ENCODE measurements at regions not wholly inside any gene's neighbourhood (a gene's known extent, or its start where the extent isn't known, plus 50 kb on each side); places are given as distances from the start of the nearest gene placed in this dataset.

GRCh38 chr4:38500433-38500832 is 163.6 kb upstream of the KLF3 start:
- no peaks in the 10 kb centered on the region for H3K4me1 ChIP-seq (ENCODE audit: insufficient read depth, insufficient read length)
- no peaks in the 10 kb centered on the region for H3K36me3 ChIP-seq (ENCODE audit: insufficient read depth, insufficient read length, low read length)
- H3K9ac ChIP-seq (ENCODE audit: insufficient read length, low read depth): no peak overlapping the region
- TF ChIP-seq SUZ12 (IDR thresholded peaks at IDR 0.05; ENCODE audit: extremely low read depth, insufficient read depth, insufficient read length) (no peak), YY1 (IDR thresholded peaks at IDR 0.05; ENCODE audit: insufficient read depth, insufficient read length) (no peak), ZNF274 (IDR thresholded peaks at IDR 0.05; ENCODE audit: low read depth, low read length) (no peak)
- no peak overlapping the region for H3K4me3 ChIP-seq (ENCODE audit: insufficient read length, low read depth)
- H3K9me3 ChIP-seq (ENCODE audit: insufficient read depth, low read length): no peaks in the 10 kb centered on the region
- no peaks in the 10 kb centered on the region for H3K27me3 ChIP-seq (ENCODE audit: insufficient read depth, insufficient read length)
- DNase-seq (ENCODE audit: low read depth, low spot score): no peak

- H3K27me3 ChIP-seq (ENCODE audit: insufficient read depth, insufficient read length): no peaks in the 10 kb centered on the region
- H3K4me1 ChIP-seq (ENCODE audit: insufficient read depth, insufficient read length): no peaks in the 10 kb centered on the region
- no peak overlapping the region for H3K4me3 ChIP-seq (ENCODE audit: insufficient read length, low read depth)
- H3K36me3 ChIP-seq (ENCODE audit: insufficient read depth, insufficient read length, low read length): no peaks in the 10 kb centered on the region
- H3K9me3 ChIP-seq (ENCODE audit: insufficient read depth, low read length): no peaks in the 10 kb centered on the region; the same call in 1 of the 2 replicates
- H3K9ac ChIP-seq (ENCODE audit: insufficient read length, low read depth): no peak overlapping the region
- no peak for DNase-seq (ENCODE audit: low read depth, low spot score)
- TF ChIP-seq ZNF274 (IDR thresholded peaks at IDR 0.05; ENCODE audit: low read depth, low read length): no peak
- TF ChIP-seq YY1 (IDR thresholded peaks at IDR 0.05; ENCODE audit: insufficient read depth, insufficient read length): no peak
- TF ChIP-seq SUZ12 (IDR thresholded peaks at IDR 0.05; ENCODE audit: extremely low read depth, insufficient read depth, insufficient read length): no peak
These were observed 162.3 kb upstream of the KLF3 start for GRCh38 chr4:38501698-38502097.

- Histone ChIP-seq H3K36me3 (ENCODE audit: insufficient read depth, insufficient read length, low read length) (no peaks in the 10 kb centered on the region), H3K4me1 (ENCODE audit: insufficient read depth, insufficient read length) (no peaks in the 10 kb centered on the region), H3K9ac (ENCODE audit: insufficient read length, low read depth) (no peak overlapping the region), H3K27me3 (ENCODE audit: insufficient read depth, insufficient read length) (no peaks in the 10 kb centered on the region), H3K4me3 (ENCODE audit: insufficient read length, low read depth) (no peak overlapping the region), H3K9me3 (ENCODE audit: insufficient read depth, low read length) (no peaks in the 10 kb centered on the region; the same call in 1 of the 2 replicates)
- TF ChIP-seq SUZ12 (IDR thresholded peaks at IDR 0.05; ENCODE audit: extremely low read depth, insufficient read depth, insufficient read length): no peak
- TF ChIP-seq YY1 (IDR thresholded peaks at IDR 0.05; ENCODE audit: insufficient read depth, insufficient read length): no peak
- TF ChIP-seq ZNF274 (IDR thresholded peaks at IDR 0.05; ENCODE audit: low read depth, low read length): no peak
- DNase-seq (ENCODE audit: low read depth, low spot score): no peak
These were observed 160.2 kb upstream of the KLF3 start for GRCh38 chr4:38503689-38504395.

GRCh38 chr4:38504396-38504715 is 159.6 kb upstream of the KLF3 start:
- Histone ChIP-seq H3K9ac (ENCODE audit: insufficient read length, low read depth) (no peak overlapping the region), H3K36me3 (ENCODE audit: insufficient read depth, insufficient read length, low read length) (no peaks in the 10 kb centered on the region), H3K9me3 (ENCODE audit: insufficient read depth, low read length) (no peaks in the 10 kb centered on the region; the same call in 1 of the 2 replicates), H3K4me1 (ENCODE audit: insufficient read depth, insufficient read length) (no peaks in the 10 kb centered on the region), H3K27me3 (ENCODE audit: insufficient read depth, insufficient read length) (no peaks in the 10 kb centered on the region), H3K4me3 (ENCODE audit: insufficient read length, low read depth) (no peak overlapping the region)
- DNase-seq (ENCODE audit: low read depth, low spot score): no peak
- no peak for TF ChIP-seq ZNF274 (IDR thresholded peaks at IDR 0.05; ENCODE audit: low read depth, low read length)
- TF ChIP-seq SUZ12 (IDR thresholded peaks at IDR 0.05; ENCODE audit: extremely low read depth, insufficient read depth, insufficient read length): no peak
- no peak for TF ChIP-seq YY1 (IDR thresholded peaks at IDR 0.05; ENCODE audit: insufficient read depth, insufficient read length)

- H3K27me3 ChIP-seq (ENCODE audit: insufficient read depth, insufficient read length): no peaks in the 10 kb centered on the region
- H3K4me1 ChIP-seq (ENCODE audit: insufficient read depth, insufficient read length): no peaks in the 10 kb centered on the region
- H3K4me3 ChIP-seq (ENCODE audit: insufficient read length, low read depth): no peak overlapping the region
- no peak overlapping the region for H3K9ac ChIP-seq (ENCODE audit: insufficient read length, low read depth)
- H3K36me3 ChIP-seq (ENCODE audit: insufficient read depth, insufficient read length, low read length): no peaks in the 10 kb centered on the region
- no peak for DNase-seq (ENCODE audit: low read depth, low spot score)
- H3K9me3 ChIP-seq (ENCODE audit: insufficient read depth, low read length): no peaks in the 10 kb centered on the region; the same call in 1 of the 2 replicates
- TF ChIP-seq SUZ12 (IDR thresholded peaks at IDR 0.05; ENCODE audit: extremely low read depth, insufficient read depth, insufficient read length) (no peak), YY1 (IDR thresholded peaks at IDR 0.05; ENCODE audit: insufficient read depth, insufficient read length) (no peak), ZNF274 (IDR thresholded peaks at IDR 0.05; ENCODE audit: low read depth, low read length) (no peak)
These were observed 154.4 kb upstream of the KLF3 start for GRCh38 chr4:38509551-38509950.

- TF ChIP-seq SUZ12 (IDR thresholded peaks at IDR 0.05; ENCODE audit: extremely low read depth, insufficient read depth, insufficient read length) (no peak), ZNF274 (IDR thresholded peaks at IDR 0.05; ENCODE audit: low read depth, low read length) (no peak), YY1 (IDR thresholded peaks at IDR 0.05; ENCODE audit: insufficient read depth, insufficient read length) (no peak)
- DNase-seq (ENCODE audit: low read depth, low spot score): no peak
- Histone ChIP-seq H3K9me3 (ENCODE audit: insufficient read depth, low read length) (no peaks in the 10 kb centered on the region; the same call in 1 of the 2 replicates), H3K36me3 (ENCODE audit: insufficient read depth, insufficient read length, low read length) (no peaks in the 10 kb centered on the region), H3K9ac (ENCODE audit: insufficient read length, low read depth) (no peak overlapping the region), H3K4me3 (ENCODE audit: insufficient read length, low read depth) (no peak overlapping the region), H3K4me1 (ENCODE audit: insufficient read depth, insufficient read length) (no peaks in the 10 kb centered on the region), H3K27me3 (ENCODE audit: insufficient read depth, insufficient read length) (no peaks in the 10 kb centered on the region)
These were observed 153.8 kb upstream of the KLF3 start for GRCh38 chr4:38510201-38510600.

- no peak for DNase-seq (ENCODE audit: low read depth, low spot score)
- Histone ChIP-seq H3K27me3 (ENCODE audit: insufficient read depth, insufficient read length) (no peaks in the 10 kb centered on the region), H3K4me1 (ENCODE audit: insufficient read depth, insufficient read length) (no peaks in the 10 kb centered on the region), H3K9ac (ENCODE audit: insufficient read length, low read depth) (no peak overlapping the region), H3K36me3 (ENCODE audit: insufficient read depth, insufficient read length, low read length) (no peaks in the 10 kb centered on the region), H3K4me3 (ENCODE audit: insufficient read length, low read depth) (no peak overlapping the region), H3K9me3 (ENCODE audit: insufficient read depth, low read length) (no peaks in the 10 kb centered on the region)
- TF ChIP-seq SUZ12 (IDR thresholded peaks at IDR 0.05; ENCODE audit: extremely low read depth, insufficient read depth, insufficient read length): no peak
- TF ChIP-seq YY1 (IDR thresholded peaks at IDR 0.05; ENCODE audit: insufficient read depth, insufficient read length): no peak
- TF ChIP-seq ZNF274 (IDR thresholded peaks at IDR 0.05; ENCODE audit: low read depth, low read length): no peak
These were observed 152.3 kb upstream of the KLF3 start for GRCh38 chr4:38511702-38512101.
